ENCODE measurements at regions not wholly inside any gene's neighbourhood (a gene's known extent, or its start where the extent isn't known, plus 50 kb on each side); places are given as distances from the start of the nearest gene placed in this dataset.

DNA sequence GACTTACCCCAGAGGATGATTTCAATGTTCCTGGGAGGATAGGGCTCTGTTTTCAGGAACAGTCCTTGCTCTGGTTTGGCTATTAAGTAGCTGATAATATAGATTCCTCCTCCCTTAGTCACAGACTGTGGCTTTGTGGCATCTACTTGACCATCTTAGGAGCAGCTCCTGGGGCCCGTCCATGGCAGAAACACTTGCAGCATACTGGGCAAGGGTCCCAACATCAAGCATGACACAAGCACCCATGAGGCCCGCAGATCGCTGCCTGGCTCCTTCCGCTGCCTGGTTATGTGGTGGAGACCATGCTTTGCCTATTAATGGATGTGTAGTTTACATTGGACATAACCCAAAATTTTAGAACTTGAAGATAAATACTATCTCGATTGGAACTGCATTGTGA, 170.1 kb downstream of the ICE1 start:
- TF ChIP-seq, protein P1, sequence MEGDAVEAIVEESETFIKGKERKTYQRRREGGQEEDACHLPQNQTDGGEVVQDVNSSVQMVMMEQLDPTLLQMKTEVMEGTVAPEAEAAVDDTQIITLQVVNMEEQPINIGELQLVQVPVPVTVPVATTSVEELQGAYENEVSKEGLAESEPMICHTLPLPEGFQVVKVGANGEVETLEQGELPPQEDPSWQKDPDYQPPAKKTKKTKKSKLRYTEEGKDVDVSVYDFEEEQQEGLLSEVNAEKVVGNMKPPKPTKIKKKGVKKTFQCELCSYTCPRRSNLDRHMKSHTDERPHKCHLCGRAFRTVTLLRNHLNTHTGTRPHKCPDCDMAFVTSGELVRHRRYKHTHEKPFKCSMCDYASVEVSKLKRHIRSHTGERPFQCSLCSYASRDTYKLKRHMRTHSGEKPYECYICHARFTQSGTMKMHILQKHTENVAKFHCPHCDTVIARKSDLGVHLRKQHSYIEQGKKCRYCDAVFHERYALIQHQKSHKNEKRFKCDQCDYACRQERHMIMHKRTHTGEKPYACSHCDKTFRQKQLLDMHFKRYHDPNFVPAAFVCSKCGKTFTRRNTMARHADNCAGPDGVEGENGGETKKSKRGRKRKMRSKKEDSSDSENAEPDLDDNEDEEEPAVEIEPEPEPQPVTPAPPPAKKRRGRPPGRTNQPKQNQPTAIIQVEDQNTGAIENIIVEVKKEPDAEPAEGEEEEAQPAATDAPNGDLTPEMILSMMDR (conservative IDR thresholded peaks at IDR 0.05 in 1 of 2, IDR thresholded peaks at IDR 0.05 in 1 of 2; ENCODE audit: low read depth in 1 of 2, low read length in 2 of 2), result no peak
- TF ChIP-seq EZH2 (IDR thresholded peaks at IDR 0.05; ENCODE audit: low read length, missing control alignments), result no peak

Data from fibroblast of lung (primary cell).